ENCODE measurements at regions not wholly inside any gene's neighbourhood (a gene's known extent, or its start where the extent isn't known, plus 50 kb on each side); places are given as distances from the start of the nearest gene placed in this dataset.
"Not testable (repeated sequence)": the region's sequence is repeated elsewhere in the genome, so short reads cannot be mapped to it uniquely, and the experiment has no call there.

DNA sequence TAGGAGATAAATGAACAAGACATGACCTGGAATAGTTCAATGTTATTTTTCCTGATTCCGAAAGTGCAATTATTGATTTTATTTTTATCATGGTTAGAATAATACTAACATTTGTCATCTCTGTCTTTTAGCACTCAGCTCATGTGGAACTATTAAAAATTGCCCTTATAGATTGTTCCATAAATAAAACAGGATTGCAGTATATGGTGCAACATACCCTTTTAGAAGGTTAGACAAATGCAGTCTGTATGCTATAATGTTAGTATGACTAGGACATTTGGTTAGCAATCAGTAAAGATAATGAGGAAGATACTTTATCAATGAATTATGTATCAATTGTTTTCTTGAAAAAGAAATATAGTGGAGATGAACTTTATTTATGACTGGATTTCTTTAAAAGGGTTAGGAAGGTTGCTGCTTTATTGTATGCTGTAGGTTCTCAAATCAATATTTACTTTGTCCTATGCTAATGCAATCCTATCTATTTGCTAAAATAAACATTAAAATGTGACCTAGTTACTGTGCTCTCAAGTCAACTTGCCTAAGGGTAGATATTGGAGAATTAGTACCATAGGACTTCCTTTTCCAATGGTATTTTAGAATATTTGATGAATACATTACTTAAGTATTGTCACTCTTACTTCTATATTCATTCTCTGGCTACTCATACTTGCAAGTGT, 348.9 kb upstream of the ISL1 start:
- no peak for DNase-seq

GRCh38 chr5:51039424-51040329, 343.6 kb upstream of the ISL1 start:
- no peak for DNase-seq

GRCh38 chr5:51043745-51044144, 339.5 kb upstream of the ISL1 start:
- peak; percentile 68 for DNase-seq

DNA sequence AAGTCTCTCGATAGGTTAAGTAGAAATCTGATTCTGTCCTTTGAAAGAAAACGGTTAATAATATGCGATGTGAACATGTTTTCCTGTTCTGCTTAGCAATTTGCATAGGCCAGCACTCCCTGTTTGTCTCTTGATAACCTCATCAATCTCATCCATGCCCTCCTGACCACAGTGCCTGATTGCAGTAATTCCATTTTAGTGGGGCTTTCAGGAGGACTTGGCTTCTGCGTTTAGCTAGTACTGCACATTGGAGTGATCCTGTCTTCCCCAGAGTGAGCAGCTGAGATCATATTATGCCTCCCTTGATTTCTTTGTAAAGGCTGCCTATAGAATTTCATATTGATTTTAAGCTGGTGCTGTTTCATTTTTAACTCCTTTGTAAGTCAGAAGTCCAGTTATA, 335.9 kb upstream of the ISL1 start:
- DNase-seq = no peak

DNA sequence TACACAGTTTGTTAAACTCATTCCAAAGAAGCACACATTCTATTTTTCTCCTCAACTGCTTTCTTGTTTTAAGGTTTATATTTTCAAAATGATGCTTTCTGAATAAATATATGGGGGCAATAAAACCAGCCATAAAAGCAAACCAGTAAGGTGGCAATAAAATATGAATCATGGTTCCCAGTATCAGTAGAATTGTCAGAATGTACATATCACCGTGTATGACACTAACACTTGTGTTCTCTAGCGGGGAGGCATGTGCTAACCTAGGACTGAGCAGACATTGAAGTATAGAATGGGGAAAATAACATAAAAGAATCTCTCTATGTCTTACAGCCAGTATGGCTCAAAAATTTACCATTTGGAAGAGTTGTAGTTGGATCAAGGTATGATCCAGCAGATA, 329.9 kb upstream of the ISL1 start:
- DNase-seq = no peak

- no peak for DNase-seq
Observed at GRCh38 chr5:51060953-51061352, 322.3 kb upstream of the ISL1 start.

- DNase-seq = no peak
Observed at GRCh38 chr5:51072937-51073336, 310.3 kb upstream of the ISL1 start.

DNA sequence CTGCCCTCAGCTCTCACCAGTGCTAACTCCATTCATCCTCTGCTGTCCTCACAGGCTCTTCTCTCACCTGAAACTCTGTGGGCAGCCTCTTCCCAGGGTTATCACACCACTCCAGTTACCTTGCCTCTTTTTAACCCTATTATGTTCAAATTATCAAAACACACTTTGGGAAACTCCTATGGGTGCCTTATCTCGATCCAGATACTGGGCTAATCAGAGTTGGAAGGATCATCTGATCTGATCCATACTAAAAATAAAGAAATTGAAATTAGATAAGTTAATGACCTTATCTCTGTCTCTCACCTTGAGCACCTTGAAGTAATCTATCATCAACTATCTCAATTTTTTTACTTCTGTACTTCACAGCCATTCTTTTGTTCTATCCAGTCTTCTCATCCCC, 300.5 kb upstream of the ISL1 start:
- DNase-seq = no peak

- DNase-seq = no peak
Observed at GRCh38 chr5:51091816-51092215, 291.4 kb upstream of the ISL1 start.

GRCh38 chr5:51095486-51095885, 287.8 kb upstream of the ISL1 start:
- DNase-seq = no peak

- DNase-seq = no peak
Observed at GRCh38 chr5:51096859-51097258, 286.4 kb upstream of the ISL1 start.

DNA sequence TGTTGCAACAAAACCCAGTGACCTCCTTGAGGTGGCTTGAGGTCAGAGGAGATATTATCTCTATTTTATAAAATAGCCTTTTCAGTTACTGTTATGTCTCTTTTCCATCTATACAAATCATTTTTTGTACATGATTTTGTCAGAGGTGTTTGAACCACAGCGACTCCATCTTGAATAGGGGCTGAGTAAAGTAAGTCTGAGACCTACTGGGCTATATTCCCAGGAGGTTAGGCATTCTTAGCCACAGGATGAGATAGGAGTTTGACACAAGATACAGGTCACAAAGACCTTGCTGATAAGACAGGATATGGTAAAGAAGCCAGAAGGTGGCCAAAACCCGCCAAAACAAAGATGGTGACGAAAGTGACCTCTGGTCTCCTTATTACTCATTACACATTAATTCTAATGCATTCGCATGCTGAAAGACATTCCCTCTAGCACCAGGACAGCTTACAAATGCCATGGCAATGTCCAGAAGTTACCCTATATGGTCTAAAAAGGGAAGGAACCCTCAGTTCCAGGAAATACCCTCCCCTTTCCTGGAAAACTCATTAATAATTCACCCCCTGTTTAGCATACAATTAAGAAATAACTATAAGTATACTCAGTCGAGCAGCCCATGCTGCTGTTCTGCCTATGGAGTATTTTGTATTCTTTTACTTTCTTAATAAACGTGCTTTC, 283.9 kb upstream of the ISL1 start:
- no peak for DNase-seq

- DNase-seq = no peak
Observed at GRCh38 chr5:51104556-51104955, 278.7 kb upstream of the ISL1 start.

- DNase-seq = no peak
Observed at GRCh38 chr5:51109786-51110410, 273.4 kb upstream of the ISL1 start.

DNA sequence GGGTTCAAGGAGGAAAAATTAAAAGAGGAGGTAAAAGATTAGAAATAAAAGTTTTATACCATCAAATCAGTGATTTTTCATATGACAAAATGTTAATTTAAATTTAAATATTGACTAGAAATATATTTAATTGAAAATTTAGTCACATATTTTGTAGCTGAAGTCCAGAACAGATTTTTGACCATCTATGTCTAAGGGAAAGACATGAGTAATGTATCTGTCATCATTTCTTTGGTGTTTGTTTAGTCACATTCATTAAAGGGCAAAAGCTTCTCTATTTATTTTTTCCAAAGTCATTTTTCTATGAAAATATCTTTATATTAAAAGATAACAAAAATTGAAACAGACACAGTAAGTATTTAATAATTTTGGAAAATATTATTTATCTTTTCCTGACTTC, 252.0 kb upstream of the ISL1 start:
- no peak for DNase-seq

- DNase-seq = no peak
Observed at GRCh38 chr5:51138164-51138563, 245.1 kb upstream of the ISL1 start.

GRCh38 chr5:51148437-51148836, 234.8 kb upstream of the ISL1 start:
- DNase-seq = no peak

GRCh38 chr5:51156222-51156621, 227.0 kb upstream of the ISL1 start:
- no peak for DNase-seq

DNA sequence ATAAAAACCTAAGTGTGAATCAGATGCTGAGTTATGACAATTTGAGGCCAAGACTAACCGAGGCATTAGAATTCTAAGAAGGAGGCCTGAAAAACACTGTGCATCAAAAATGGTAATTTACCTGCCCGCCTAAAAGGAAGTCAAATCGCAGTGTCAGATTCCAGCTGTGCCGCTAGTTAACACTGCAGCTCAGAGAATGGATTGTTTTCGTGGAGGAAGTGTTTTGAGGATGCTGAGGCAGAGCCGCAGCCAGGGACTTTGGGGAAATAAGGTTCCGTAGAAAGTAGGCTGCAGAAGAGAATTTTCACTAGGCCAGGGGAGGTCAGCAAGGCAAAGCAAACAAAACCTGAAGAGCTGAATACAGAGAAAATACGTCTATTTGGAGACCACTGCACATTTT, 226.4 kb upstream of the ISL1 start:
- DNase-seq = no peak

GRCh38 chr5:51159164-51159563, 224.1 kb upstream of the ISL1 start:
- DNase-seq = no peak

DNA sequence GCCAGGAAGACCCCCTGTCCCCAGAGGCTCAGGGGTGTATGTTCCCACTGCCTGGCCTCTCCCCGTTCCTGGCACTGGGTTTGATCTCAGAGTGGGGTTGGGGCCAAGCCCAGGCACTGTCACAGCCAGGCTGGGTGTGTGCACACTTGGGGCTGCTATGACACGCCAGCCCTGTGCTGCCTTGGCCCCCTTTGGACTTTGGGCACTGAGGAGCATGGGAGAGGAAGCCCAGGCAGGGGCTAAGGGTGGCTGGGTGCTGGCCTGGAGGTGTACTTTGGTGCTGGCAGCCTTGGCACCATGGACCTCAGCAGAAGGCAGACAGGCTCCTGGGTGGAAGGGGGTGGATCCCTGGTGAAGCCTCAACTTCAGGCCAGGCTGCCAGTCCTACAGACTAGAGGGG, 223.6 kb upstream of the ISL1 start:
- DNase-seq = no peak

DNA sequence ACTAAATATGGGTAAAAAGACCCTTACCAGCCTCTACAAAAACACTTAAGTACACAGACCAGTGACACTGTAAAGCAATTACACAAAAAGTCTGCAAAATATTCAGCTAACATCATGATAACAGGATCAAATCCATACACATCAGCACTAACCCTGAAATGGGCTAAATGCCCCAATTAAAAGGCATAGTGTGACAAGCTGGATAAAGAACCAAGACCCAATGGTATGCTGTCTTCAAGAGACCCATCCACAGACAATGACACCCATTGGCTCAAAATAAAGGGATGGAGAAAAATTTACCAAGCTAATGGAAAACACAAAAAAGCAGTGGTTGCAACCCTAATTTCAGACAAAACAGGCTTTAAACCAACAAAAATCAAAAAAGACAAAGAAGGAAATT, 221.0 kb upstream of the ISL1 start:
- DNase-seq = no peak

DNA sequence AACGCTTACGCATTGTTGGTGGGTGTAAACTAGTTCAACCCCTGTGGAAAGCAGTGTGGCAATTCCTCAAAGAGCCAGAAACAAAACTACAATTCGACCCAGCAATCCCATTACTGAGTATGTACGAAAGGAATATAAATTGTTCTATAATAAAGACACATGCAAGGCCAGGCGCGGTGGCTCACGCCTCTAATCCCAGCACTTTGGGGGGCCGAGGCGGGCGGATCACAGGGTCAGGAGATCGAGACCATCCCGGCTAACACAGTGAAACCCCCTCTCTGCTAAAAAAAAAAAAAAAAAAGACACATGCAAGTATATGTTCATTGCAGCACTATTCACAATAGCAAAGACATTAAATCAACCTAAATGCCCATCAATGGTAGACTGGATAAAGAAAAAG, 217.6 kb upstream of the ISL1 start:
- DNase-seq = not testable (repeated sequence)

Measured in NCI-H1105 (cell line).